Activated CD8-positive, alpha-beta memory T cell treated with anti-CD3 and anti-CD28 coated beads, Interleukin-2, amount 50 U/mL, for 1 hour (primary cell): ENCODE measurements at regions not wholly inside any gene's neighbourhood (a gene's known extent, or its start where the extent isn't known, plus 50 kb on each side); places are given as distances from the start of the nearest gene placed in this dataset.
"Not testable (repeated sequence)": the region's sequence is repeated elsewhere in the genome, so short reads cannot be mapped to it uniquely, and the experiment has no call there.

Experiments
- DNase-seq: peaks from one replicate; pipeline ENCODE4 v3.0.0-alpha.2; 2020; ENCODE audit errors: extremely low read depth

GRCh38 chr12:128113250-128113649 is 153.7 kb upstream of the TMEM132C start:
- not testable (repeated sequence) for DNase-seq

DNA sequence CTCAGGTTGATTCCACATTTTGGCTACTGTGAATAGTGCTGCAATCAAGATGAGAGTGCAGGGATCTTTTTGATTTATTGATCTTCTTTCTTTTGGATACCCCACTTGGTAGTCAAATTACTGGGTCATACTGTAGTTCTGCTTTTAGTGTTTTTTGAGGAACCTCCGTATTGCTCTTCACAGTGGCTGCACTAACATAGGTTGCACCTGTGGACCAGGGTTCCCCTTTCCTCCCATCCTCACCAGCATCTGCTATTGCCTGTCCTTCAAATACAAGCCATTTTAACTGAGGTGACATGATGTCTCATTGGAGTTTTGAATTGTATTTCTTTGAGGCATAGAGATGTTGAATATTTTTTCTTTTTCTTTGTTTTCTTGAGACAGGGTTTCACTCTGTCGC is 152.5 kb upstream of the TMEM132C start:
- no peak for DNase-seq

- DNase-seq: no peak
These were observed 150.4 kb upstream of the TMEM132C start for GRCh38 chr12:128116537-128116936.

- no peak for DNase-seq
These were observed 146.9 kb upstream of the TMEM132C start for GRCh38 chr12:128120035-128120434.

DNA sequence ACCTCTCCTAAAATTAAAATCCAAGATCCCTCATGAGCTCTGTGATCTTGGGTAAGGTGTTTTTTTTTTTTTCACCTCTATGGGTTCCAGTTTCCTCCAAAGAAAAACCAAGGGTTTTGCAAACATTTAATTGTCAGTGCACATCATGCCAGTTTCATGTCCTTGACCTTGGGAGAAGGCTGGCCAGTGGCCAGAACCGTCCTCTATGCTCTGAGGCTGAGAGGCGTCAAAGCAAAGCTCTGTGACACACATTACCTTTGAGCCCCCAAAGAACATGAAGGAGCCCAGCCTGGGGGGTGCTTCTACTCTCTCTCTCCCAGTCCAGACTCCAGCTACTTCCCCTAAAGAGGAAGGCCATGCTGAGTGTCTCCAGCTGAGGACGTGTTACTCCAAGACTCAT is 145.5 kb upstream of the TMEM132C start:
- DNase-seq: no peak

DNA sequence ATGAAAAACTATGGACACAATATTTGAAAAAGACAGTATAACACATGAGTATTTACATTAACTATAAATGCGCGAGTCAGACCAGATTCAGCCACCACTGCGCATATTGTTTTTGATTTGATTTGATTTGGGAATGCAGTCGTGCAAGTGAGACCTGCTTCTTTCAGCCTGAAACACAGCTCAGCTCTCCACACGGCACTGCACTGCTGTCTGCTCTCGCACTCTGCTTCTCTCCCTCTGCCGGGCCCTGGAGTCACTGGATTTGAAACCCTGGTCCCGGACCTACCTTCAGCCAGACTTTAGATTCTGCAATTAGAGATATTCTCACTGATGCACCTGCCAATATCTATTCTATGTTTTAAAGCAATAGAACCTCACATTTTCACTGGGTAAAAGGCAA is 143.9 kb upstream of the TMEM132C start:
- DNase-seq: no peak

DNA sequence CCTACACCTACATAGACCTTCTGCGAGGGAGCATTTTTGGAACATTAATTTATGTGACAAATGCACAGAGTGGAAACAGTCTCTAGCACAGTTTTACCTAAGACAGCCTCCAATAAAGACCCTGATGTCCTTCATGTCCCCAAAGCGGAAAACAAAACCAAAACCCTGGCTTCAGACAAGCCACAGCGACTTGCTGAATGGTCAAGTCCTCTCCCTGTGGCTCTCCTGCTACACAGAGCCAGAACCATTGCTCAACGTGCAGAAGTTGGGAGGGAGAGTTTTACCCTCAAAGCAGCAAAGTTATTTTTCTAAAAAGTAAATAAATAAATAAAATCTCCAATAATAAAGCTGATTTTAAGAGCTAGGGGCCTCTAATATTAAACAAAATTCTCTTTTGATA is 135.0 kb upstream of the TMEM132C start:
- no peak for DNase-seq

- DNase-seq: no peak
These were observed 133.5 kb upstream of the TMEM132C start for GRCh38 chr12:128133321-128134073.

DNA sequence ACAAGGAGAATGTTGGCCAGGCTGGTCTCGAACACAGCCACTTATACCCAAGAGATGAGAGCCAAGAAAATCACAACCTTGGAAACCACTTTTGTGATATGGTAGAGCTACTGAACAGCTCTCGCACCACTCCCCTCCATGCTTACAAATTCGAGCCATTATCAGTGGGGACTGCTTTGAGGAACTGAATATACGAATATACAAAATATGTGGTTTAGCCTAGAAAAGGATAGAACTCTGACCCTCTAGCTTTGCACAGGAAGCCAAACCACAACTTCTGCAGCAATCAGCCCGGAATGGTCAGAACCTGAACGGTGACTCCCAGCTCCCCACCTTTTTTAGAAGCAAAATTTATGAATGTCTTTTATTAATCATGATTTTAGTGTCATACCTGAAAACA is 129.8 kb upstream of the TMEM132C start:
- no peak for DNase-seq

DNA sequence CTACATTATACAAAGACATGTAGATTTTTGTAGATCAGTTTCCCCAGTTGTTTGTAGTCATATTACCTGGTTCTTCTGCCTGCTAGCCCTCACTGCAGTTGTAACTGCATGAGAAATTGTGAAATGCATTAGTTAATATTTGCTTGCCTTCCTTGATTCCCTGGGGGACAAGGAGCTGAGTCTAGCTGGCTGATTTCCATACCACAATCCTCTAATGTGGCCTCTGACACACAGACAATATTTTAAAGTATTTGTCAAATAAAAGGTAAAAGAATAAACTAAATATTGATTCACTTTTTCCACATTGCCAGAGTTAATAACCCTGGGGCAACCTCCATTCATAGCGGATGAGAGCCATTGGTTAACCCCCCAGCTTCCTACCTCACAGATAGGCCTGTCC is 128.8 kb upstream of the TMEM132C start:
- DNase-seq: no peak

GRCh38 chr12:128140551-128140950 is 126.4 kb upstream of the TMEM132C start:
- no peak for DNase-seq

DNA sequence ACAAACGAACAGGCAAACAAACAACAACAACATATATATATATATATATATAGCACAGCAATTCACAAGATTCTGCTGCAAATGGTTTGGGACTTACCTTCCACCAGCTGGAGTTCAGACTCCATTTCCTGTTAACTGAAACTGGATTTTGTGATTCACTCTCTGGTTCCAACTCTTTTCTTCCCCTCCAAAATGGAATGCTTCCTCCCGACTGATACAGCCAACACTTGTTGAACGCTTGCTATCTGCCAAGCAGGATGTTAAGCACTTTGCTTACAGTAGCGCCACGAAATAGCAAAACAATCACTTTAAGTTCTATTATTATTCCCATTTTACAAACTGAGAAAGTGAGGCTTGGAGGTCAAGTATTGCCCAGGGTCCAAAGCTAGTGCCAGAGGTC is 116.0 kb upstream of the TMEM132C start:
- DNase-seq: no peak

GRCh38 chr12:128155571-128155970 is 111.4 kb upstream of the TMEM132C start:
- DNase-seq: no peak

DNA sequence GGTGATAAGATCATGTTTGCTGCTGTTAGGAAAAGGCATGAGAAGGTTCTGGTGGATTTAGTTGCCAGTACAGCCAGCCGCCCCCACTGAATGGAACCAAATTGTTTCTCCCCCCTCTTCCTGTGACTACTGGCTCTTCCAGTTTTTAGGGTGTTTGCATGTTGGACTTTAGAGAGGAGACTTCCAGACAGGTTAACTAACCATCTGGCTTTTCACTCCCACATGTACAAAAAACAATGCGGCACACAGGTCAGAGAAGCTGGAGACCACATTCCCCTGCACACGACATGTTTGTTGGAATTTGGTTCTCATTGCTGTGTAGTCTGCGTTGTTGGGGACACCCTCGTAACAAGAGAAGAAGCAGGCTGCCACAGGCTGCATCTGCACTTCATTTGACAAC is 103.9 kb upstream of the TMEM132C start:
- DNase-seq: no peak

- no peak for DNase-seq
These were observed 102.4 kb upstream of the TMEM132C start for GRCh38 chr12:128164533-128164932.

GRCh38 chr12:128165387-128165786 is 101.6 kb upstream of the TMEM132C start:
- no peak for DNase-seq

GRCh38 chr12:128168273-128168672 is 98.7 kb upstream of the TMEM132C start:
- DNase-seq: no peak

DNA sequence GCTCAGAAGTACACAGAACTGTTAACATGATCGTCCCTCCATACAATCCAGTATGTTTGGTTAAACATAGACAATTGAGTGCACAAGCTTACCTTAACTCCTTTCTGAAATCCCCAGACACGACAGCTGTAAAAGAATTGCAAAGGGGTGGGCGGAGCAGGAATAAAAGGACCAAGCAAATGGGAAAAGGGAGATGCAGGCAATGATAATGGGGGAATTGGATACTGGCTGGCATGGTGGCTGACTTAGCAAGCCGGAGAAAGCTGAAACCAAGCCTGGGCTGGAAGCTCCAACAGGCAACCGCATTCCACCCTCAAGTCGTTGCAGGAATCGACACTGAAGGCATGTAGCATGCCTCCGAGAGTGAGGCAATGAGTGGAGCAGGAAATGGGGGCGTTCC is 96.8 kb upstream of the TMEM132C start:
- DNase-seq: no peak

- no peak for DNase-seq
These were observed 88.4 kb upstream of the TMEM132C start for GRCh38 chr12:128178565-128178964.

- DNase-seq: no peak
These were observed 88.0 kb upstream of the TMEM132C start for GRCh38 chr12:128178966-128179365.

- DNase-seq: no peak
These were observed 86.8 kb upstream of the TMEM132C start for GRCh38 chr12:128180166-128180565.

- DNase-seq: no peak
These were observed 76.9 kb upstream of the TMEM132C start for GRCh38 chr12:128190052-128190451.

DNA sequence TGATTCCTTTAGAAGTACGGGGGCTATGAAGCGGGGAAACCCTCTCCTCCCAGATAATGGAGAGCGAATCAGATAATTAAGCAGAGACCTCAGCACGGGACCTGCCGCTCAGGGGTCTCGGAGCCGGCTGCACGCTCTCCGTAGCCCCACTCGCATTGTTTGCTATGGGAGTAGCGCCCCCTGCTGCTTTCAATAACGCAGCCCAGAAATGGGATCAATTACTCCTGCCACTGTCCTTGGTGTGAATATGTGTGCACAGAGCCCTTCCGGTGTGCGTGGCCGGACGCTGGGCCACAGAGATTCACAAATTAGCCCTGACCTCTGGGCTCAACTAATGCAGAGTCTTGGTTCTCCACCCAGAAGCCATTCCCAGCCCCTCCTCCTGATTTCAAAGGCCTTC is 76.4 kb upstream of the TMEM132C start:
- no peak for DNase-seq

- no peak for DNase-seq
These were observed 75.6 kb upstream of the TMEM132C start for GRCh38 chr12:128191380-128191779.
